SHP77 treated with DMSO at 0.1 percent for 48 hours (cell line): ENCODE measurements at regions not wholly inside any gene's neighbourhood (a gene's known extent, or its start where the extent isn't known, plus 50 kb on each side); places are given as distances from the start of the nearest gene placed in this dataset.
"Not testable (repeated sequence)": the region's sequence is repeated elsewhere in the genome, so short reads cannot be mapped to it uniquely, and the experiment has no call there.

Experiments
- DNase-seq: peaks from one replicate; lab custom pipeline; 2025; lab: John Stamatoyannopoulos, UW

DNA sequence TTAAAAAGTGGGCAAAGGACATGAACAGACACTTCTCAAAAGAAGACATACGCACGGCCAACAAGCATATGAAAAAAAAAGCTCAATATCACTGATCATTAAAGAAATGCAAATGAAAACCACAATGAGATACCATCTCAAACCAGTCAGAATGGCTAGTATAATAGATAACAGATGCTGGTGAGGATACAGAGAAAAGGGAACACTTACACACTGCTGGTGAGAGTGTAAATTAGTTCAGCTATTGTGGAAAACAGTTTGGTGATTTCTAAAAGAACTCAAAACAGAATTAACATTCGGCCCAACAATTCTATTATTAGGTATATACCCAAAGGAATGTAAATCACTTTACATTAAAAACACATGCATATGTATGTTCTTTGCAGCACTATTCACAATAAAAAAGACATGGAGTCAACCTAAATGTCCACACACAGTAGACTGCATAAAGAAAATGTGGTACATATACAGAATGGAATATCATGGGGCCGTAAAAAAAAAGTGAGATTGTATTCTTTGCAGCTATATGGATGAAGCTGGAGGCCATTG is 1569.0 kb downstream of the OLFM4 start:
- no peak for DNase-seq

GRCh38 chr13:54599413-54599812 is 1570.8 kb downstream of the OLFM4 start:
- DNase-seq = no peak

DNA sequence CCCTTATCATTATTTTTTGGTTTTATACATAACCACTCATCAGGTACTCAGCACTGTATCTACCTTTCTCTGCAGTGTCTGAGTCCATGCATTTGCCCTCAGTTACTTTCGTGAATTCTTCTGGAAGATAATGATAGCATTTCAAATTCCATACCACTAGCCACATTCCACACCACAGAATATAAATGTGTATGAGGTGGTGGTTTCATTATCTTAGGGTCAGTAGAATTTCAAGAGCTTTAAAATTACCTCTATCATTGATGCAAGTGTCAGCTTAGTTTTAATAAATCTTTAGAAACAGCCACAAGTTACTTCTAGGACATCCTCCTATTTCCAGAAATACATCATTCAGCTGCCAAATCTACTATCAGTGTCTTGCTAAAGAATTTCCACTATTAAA is 1578.3 kb downstream of the OLFM4 start:
- no peak for DNase-seq

- no peak for DNase-seq
Measured at GRCh38 chr13:54607421-54607820, 1578.8 kb downstream of the OLFM4 start.

GRCh38 chr13:54611390-54611789 is 1582.8 kb downstream of the OLFM4 start:
- DNase-seq = no peak

DNA sequence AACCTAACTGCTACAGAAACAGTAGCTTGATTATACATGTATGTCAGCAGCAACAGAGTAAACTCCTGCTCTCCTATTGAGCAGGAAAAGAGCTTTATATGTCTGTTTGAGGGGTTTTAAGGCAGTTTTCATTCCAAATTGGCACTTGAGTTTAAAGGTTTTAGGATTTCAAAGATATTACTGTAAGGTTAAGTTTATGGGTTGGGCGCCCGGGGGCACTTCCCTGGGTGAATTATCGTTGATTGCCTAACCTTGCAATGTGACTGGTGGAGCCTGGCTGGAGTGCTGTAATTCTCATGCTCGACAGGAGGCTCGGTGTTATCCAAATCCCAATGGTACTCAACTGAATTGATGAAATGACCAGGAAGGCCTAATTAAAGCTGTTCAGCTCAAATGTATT is 1586.1 kb downstream of the OLFM4 start:
- DNase-seq = no peak

- DNase-seq = not testable (repeated sequence)
Measured at GRCh38 chr13:54626504-54626903, 1597.9 kb downstream of the OLFM4 start.

DNA sequence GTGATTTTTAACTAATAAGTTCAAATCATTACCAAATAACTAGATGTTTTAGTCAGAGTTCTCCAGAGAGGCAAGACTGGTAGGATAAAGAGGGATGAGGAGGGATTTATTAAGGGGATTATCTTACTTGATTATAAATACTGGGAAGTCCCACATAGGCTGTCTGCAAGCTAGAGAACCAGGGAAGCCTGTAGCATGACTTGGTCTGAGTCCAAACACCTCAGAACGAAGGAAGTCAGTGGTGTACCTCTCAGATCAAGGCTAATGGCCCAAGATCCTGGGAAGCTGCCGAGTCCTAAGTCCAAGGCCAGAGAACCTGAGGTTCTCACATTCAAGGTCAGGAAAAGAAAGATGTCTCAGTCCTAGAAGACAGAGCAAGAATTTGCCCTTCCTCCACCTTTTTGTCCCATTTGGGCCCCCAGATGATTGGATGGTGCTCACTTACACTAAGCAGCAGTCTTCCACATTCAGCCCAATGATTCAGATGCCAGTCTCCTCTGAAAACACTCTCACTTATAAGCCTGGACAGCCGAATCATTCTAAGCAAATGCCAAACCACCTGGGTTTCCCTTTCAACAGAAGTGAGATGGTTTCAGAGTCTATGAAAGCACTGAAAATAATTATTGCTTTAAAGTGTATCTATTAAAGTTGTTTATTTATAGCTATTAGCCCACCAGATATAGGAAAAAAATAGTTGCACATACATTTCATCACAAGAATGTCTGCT is 1599.2 kb downstream of the OLFM4 start:
- DNase-seq = no peak

GRCh38 chr13:54628383-54628782 is 1599.8 kb downstream of the OLFM4 start:
- no peak for DNase-seq

DNA sequence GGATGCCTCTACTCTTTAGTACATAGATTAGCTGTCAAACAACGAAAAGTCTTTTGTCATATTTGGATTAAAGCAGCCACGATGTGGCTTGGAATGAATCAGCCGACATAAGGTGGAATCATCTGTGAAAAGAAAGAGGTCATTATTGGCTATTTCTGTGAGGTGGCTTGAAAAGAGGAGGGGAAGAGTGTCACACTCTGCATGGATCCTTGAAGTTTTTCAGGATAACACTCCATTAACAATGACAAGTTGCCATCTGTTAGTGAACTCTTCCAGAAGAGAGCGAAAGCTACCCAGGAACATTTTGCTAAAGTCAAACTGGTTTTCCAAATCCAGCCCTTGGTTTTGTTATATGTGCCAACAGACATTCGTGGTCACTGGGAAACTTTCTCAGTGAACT is 1604.8 kb downstream of the OLFM4 start:
- DNase-seq = no peak

GRCh38 chr13:54636231-54636630 is 1607.6 kb downstream of the OLFM4 start:
- DNase-seq = no peak

DNA sequence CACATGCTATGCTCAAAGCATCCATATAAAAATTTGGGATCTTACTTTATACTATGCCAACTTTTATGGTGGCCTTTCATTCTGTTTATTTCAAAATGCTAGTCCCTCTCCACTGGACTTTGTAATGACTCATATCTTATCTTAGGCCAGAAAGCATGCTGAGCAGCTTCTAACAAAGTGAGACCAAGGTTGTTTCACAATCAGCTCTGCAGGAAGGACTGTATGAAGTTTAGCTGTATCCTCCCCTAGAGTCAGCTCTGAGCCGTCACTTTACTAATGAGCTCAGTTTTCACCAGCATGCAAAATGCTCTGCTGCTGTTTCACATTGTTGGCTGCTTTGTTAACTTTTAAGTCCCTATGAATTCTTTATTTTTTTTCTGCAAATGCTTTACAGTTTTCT is 1608.8 kb downstream of the OLFM4 start:
- no peak for DNase-seq

DNA sequence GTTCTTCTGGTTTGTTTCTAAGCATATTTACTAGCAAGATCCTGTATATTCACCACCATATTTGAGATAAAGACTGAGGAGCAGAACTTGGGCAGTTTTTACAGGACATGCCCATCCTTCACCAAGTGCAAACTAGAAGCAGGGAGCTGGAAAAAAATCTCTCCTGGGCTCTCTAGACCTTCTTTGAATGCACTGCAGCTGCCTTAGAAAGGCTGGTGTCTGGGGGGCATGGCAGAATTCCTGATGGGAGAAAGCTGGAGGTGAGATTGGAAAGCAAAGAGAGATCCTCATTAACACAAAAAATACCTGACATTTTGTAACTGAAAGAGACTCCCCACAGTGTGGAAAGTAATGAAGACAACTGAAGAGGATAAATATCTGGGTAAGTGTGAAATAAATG is 1612.1 kb downstream of the OLFM4 start:
- no peak for DNase-seq

- no peak for DNase-seq
Measured at GRCh38 chr13:54643863-54644262, 1615.2 kb downstream of the OLFM4 start.

- no peak for DNase-seq
Measured at GRCh38 chr13:54647275-54647674, 1618.7 kb downstream of the OLFM4 start.

DNA sequence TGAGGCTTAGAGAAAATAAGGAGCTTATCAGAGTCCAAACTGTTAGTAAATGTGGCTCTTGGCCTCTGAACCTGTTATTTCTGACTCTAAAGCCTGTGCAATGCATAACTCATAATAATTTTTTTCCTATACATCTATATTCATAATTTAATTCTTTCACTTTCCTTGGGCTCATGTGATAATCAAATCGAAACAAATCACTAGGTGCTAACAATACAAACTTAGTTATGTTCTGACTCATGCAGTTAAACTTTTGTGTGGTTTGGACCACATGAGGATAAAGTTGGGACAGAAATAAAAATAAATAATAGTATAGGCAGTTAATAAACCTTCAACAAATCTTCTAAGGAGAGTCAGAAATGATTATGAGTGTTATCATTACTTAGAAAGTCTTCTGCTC is 1629.0 kb downstream of the OLFM4 start:
- no peak for DNase-seq

GRCh38 chr13:54658771-54659170 is 1630.2 kb downstream of the OLFM4 start:
- DNase-seq = no peak

- no peak for DNase-seq
Measured at GRCh38 chr13:54660277-54660676, 1631.7 kb downstream of the OLFM4 start.

DNA sequence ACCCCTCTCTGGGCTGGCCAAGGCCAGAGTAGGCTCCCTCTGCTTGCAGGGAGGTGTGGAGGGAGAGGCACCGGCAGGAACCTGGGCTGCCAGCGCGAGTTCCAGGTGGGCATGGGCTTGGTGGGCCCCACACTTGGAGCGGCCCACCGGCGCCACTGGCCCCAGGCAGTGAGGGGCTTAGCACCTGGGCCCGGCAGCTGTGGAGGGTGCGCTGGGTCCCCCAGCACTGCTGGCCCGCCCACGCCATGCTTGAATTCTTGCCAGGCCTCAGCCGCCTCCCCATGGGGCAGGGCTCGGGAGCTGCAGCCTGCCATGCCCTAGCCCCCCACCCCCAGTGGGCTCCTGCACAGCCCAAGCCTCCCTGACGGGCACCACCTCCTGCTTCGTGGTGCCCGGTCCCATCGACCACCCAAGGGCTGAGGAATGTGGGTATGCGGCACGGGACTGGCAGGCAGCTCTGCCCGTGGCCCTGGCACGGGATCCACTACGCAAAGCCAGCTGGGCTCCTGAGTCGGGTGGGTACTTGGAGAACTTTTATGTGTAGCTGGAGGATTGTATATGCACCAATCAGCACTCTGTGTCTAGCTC is 1648.0 kb downstream of the OLFM4 start:
- no peak for DNase-seq

DNA sequence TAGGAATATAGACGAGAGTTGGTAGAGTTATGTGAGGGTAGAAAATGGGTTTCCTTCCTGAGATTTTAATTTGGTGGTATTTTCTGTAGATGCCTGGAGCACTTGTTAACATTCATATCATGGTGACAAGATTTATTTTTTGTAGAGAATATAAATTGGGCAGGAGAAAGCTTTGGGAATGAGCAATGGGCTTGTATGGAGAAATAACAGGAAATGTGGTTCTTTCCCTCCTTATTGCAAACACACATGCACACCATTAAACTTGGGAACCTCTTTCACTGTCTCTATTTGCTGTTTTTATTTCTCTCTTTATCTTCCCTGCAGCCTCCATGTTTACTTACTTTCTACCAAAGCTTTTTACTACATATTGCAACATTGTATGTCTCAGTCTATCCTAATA is 1653.6 kb downstream of the OLFM4 start:
- DNase-seq = no peak

- DNase-seq = no peak
Measured at GRCh38 chr13:54687173-54687572, 1658.6 kb downstream of the OLFM4 start.

- no peak for DNase-seq
Measured at GRCh38 chr13:54699831-54700230, 1671.2 kb downstream of the OLFM4 start.

DNA sequence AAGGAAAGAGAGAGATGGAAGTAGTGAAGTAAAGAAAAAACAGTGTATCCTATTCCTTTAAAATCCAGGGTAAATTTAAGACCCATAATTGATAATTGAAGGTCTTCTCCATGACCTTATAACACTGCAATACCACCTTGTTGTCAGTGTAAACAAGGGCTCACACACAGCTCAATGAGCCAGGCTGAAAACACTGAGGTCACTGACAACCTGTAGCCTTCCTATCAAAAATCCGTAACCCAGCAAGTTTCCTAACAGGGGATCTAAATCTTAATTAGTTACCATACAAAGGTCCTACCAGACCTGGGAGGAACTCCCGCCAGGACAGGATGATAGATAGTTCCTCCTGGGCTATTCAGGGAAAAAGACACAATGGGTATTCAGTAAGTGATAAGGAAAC is 1677.1 kb downstream of the OLFM4 start:
- no peak for DNase-seq

DNA sequence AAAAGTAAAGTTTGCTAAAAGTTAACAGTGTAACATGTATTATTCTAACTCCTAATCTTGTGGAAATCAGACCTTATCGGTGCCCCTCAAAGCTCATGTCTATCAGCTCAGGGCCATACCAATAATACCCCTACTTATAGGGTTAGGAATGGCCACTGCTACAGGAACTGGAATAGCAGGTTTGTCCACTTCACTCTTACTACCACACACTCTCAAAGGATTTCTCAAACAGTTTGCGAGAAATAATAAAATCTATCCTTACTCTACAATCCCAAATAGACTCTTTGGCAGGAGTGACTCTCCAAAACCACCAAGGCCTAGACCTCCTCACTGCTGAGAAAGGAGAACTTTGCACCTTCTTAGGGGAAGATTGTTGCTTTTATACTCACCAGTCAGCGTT is 1677.7 kb downstream of the OLFM4 start:
- no peak for DNase-seq
